ENCODE measurements at regions not wholly inside any gene's neighbourhood (a gene's known extent, or its start where the extent isn't known, plus 50 kb on each side); places are given as distances from the start of the nearest gene placed in this dataset.

DNA sequence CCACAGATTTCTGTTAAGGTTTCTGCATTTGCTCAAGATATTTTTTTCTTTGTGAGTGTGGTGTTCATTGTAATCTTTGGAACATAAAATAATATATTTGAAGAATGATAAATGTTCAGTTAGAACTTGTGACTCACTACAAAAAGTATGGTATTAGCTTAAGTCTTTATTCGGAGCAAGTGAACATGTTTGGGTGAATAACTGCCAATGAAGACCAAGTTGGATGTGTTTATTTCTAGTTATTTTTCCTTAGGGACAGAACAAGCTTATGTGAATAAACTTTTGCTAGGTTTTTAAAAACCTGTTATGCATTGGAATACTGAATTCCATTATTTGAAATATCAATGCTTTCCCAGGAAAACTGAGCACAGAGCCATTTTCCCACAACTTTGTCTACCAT lies 418.6 kb downstream of the SLCO4C1 start:
- no peaks in the 10 kb centered on the region for H3K4me1 Mint-ChIP-seq

DNA sequence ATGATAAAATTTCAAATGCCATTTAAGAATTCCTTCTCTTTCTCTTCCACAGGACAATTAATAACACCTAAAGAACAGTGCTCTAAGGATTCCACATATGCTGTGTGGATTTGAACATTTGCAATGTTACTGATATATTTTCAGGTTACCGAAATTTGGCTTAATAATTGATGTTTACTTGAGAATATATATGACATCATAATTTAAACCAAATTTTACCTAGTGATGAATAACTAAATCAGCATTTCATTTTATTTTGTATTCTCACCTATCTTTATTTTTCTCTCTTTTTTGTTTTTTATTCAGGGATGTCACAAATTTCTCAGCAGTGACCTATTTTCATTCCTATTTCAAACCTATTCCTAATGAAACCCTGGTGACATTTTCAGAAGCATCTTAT lies 429.6 kb downstream of the SLCO4C1 start:
- no peak overlapping the region for H3K4me3 Mint-ChIP-seq
- TF ChIP-seq, protein P1, sequence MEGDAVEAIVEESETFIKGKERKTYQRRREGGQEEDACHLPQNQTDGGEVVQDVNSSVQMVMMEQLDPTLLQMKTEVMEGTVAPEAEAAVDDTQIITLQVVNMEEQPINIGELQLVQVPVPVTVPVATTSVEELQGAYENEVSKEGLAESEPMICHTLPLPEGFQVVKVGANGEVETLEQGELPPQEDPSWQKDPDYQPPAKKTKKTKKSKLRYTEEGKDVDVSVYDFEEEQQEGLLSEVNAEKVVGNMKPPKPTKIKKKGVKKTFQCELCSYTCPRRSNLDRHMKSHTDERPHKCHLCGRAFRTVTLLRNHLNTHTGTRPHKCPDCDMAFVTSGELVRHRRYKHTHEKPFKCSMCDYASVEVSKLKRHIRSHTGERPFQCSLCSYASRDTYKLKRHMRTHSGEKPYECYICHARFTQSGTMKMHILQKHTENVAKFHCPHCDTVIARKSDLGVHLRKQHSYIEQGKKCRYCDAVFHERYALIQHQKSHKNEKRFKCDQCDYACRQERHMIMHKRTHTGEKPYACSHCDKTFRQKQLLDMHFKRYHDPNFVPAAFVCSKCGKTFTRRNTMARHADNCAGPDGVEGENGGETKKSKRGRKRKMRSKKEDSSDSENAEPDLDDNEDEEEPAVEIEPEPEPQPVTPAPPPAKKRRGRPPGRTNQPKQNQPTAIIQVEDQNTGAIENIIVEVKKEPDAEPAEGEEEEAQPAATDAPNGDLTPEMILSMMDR (IDR thresholded peaks at IDR 0.05; ENCODE audit: unreplicated experiment in 3 of 3): no peak
- no peaks in the 10 kb centered on the region for H3K36me3 Mint-ChIP-seq (ENCODE audit: low read depth)
- H3K27me3 Mint-ChIP-seq (ENCODE audit: low read depth): no peaks in the 10 kb centered on the region
- peaks cover 4% of the 10 kb centered on the region for H3K9me3 Mint-ChIP-seq
- H3K4me1 Mint-ChIP-seq: no peaks in the 10 kb centered on the region
- H3K27ac Mint-ChIP-seq: no peak overlapping the region

More for the DNA sequence above, 418.6 kb downstream of the SLCO4C1 start:
- H3K36me3 Mint-ChIP-seq (ENCODE audit: low read depth): no peaks in the 10 kb centered on the region
- no peaks in the 10 kb centered on the region for H3K9me3 Mint-ChIP-seq
- H3K27ac Mint-ChIP-seq: no peak overlapping the region
- TF ChIP-seq, protein P1 (IDR thresholded peaks at IDR 0.05; ENCODE audit: unreplicated experiment in 3 of 3): no peak
- no peaks in the 10 kb centered on the region for H3K27me3 Mint-ChIP-seq (ENCODE audit: low read depth)
- no peak overlapping the region for H3K4me3 Mint-ChIP-seq

DNA sequence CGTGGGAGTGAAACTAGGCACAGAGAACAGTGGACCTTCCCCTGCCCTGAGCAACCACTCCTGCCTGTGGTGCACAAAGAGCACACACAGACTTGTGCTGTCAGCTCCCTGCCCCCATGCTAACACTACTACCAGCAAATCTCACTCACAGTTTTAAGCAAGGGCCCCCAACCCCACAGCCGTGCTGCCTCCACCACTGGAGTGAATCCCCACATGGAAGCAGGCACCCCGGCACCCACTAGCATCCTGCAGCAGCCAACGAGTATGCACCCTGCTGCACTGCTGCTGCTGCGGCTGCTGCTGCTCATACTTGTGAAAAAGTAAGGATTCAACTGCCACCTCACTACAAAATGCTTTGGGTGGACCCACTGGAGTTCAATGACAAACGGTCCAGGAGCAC lies 435.5 kb downstream of the SLCO4C1 start:
- Mint-ChIP-seq H3K4me3 (no peak overlapping the region), H3K9me3 (peaks cover 4% of the 10 kb centered on the region), H3K27me3 (ENCODE audit: low read depth) (no peaks in the 10 kb centered on the region), H3K27ac (no peak overlapping the region), H3K36me3 (ENCODE audit: low read depth) (no peaks in the 10 kb centered on the region), H3K4me1 (no peaks in the 10 kb centered on the region)
- TF ChIP-seq, protein P1 (IDR thresholded peaks at IDR 0.05; ENCODE audit: unreplicated experiment in 3 of 3): no peak

DNA sequence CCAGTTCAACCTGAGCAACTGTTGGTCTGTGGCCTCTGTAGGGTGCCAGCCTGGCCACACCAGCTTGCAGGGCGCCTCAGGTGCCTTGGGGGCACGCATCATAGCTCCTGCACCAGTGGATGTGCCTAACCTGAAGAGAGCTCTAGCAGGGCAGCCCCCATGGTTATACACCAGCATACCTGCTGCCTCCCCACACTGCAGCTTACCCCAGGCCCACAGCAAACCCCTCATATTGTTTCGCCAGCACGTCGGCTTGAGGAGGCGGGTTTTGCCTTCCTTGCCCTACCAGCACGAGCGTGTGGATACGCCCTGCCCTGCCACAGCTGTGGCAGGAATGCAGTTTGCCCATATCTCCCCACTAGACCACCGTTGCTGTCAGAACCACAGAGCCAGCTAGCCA lies 435.9 kb downstream of the SLCO4C1 start:
- TF ChIP-seq, protein P1 (IDR thresholded peaks at IDR 0.05; ENCODE audit: unreplicated experiment in 3 of 3): no peak
- Mint-ChIP-seq H3K27me3 (ENCODE audit: low read depth) (no peaks in the 10 kb centered on the region), H3K4me3 (no peak overlapping the region)

DNA sequence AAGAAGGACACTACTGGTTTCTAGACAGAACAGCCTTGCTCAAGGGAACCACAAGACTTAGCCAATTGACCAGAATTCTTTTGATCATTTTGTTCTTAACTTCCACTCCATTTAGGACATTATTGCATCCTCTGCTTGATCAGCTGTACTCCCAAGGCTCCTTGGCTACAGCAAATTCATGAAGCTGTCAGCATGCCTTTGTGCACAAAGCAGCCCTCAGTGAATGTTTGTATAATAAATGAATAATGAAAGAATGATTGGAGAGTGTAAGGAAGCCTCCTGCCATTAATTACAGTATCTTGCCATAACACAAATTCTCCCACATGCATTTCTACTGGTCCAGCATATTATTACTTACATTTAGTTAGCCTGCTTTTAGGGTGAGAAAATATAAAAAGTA lies 449.6 kb downstream of the SLCO4C1 start:
- Mint-ChIP-seq H3K4me1 (no peaks in the 10 kb centered on the region), H3K27me3 (ENCODE audit: low read depth) (no peaks in the 10 kb centered on the region), H3K27ac (no peak overlapping the region), H3K9me3 (no peaks in the 10 kb centered on the region), H3K4me3 (no peak overlapping the region), H3K36me3 (ENCODE audit: low read depth) (no peaks in the 10 kb centered on the region)
- TF ChIP-seq, protein P1 (IDR thresholded peaks at IDR 0.05; ENCODE audit: unreplicated experiment in 3 of 3): no peak

More for the DNA sequence above, 435.9 kb downstream of the SLCO4C1 start:
- no peaks in the 10 kb centered on the region for H3K36me3 Mint-ChIP-seq (ENCODE audit: low read depth)
- no peak overlapping the region for H3K27ac Mint-ChIP-seq
- H3K4me1 Mint-ChIP-seq: no peaks in the 10 kb centered on the region
- peaks cover 4% of the 10 kb centered on the region for H3K9me3 Mint-ChIP-seq

DNA sequence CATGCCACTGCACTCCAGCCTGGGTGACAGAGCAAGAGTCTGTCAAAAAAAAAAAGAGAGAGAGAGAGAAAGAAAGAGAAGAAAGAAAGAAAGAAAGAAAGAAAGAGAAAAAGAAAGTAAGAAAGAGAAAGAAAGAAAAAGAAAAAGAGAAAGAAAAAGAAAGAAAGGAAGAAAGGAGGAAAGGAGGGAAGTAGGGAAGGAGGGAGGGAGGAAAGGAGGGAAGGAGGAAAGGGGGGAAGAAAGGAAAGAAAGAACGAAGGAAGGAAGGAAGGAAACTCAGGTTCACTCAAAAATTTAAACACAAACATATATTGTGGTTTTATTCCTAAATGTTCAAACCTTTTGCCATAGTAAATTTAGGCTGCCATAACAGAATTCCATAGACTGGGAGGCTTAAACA lies 453.0 kb downstream of the SLCO4C1 start:
- Mint-ChIP-seq H3K4me1 (peaks cover 9% of the 10 kb centered on the region), H3K9me3 (no peaks in the 10 kb centered on the region), H3K27me3 (ENCODE audit: low read depth) (no peaks in the 10 kb centered on the region), H3K36me3 (ENCODE audit: low read depth) (no peaks in the 10 kb centered on the region), H3K27ac (no peak overlapping the region), H3K4me3 (no peak overlapping the region)
- TF ChIP-seq, protein P1 (IDR thresholded peaks at IDR 0.05; ENCODE audit: unreplicated experiment in 3 of 3): no peak
